OCI-LY3 (cell line): ENCODE measurements at regions not wholly inside any gene's neighbourhood (a gene's known extent, or its start where the extent isn't known, plus 50 kb on each side); places are given as distances from the start of the nearest gene placed in this dataset.

Source experiments
- CTCF ChIP-seq: fragments of 200-600, 300-600 bp; sonication (generic); IDR thresholded peaks from 2 replicates; pipeline ENCODE4 v1.5.1; 2014; ENCODE audit warnings: antibody characterized with exemption, low read length, low read depth
- EZH2phosphoT487 ChIP-seq: fragments of 200-600 bp; shearing (Covaris generic); IDR thresholded peaks from 2 replicates; pipeline ENCODE4 v1.6.1; 2018; ENCODE audit warnings: antibody characterized with exemption, mixed run types, low read depth

GRCh38 chr13:80530902-80531301 is 190.0 kb upstream of the SPRY2 start:
- TF ChIP-seq CTCF (no peak), EZH2phosphoT487 (no peak)
